RWPE1 (cell line): ENCODE measurements at regions not wholly inside any gene's neighbourhood (a gene's known extent, or its start where the extent isn't known, plus 50 kb on each side); places are given as distances from the start of the nearest gene placed in this dataset.
A peak's percentile ranks its signal among the peaks of the same experiment; 100 is the strongest.

Source experiments
- CTCF ChIA-PET: fragments of 350-600 bp; sonication (Branson Sonifier 250); formaldehyde crosslinking; extraction: SDS; loops from one replicate; lab custom pipeline; 2021; lab: Yijun Ruan, JAX
- POLR2A ChIA-PET: fragments of 400-600 bp; formaldehyde crosslinking; extraction: SDS; loops from one replicate; lab custom pipeline; 2020; ENCODE audit warnings: antibody characterized with exemption; ENCODE audit not compliant: low non-redundant PET; lab: Yijun Ruan, JAX
- DNase-seq: peaks from one replicate; pipeline ENCODE4 v3.0.0; 2012; ENCODE audit warnings: low spot score
- H3K27ac ChIP-seq: fragments of 450-650 bp; 2 replicates; pipeline ENCODE4 v1.5.1; 2017
- CTCF ChIP-seq: fragments of 450-650 bp; conservative IDR thresholded peaks from 2 replicates; pipeline ENCODE4 v1.5.1; 2017; ENCODE audit warnings: low read depth, mild to moderate bottlenecking

- ChIA-PET CTCF (no interaction called here), POLR2A (no interaction called here)
- no peak for DNase-seq
- H3K27ac ChIP-seq = no peak overlapping the region
- no peak for TF ChIP-seq CTCF
Observed at GRCh38 chr5:167241436-167242067, 1049.9 kb upstream of the WWC1 start.

GRCh38 chr5:167242701-167243100 lies 1048.7 kb upstream of the WWC1 start:
- POLR2A ChIA-PET = no interaction called here

GRCh38 chr5:167243463-167243862 lies 1048.0 kb upstream of the WWC1 start:
- POLR2A ChIA-PET = no interaction called here
- CTCF ChIA-PET = interaction anchor here (0.6 to 0.7 kb wide), 2 partner anchors 340 to 752 kb away, joined by 3 read pairs; no protein-coding TSS in a partner anchor

More at GRCh38 chr5:167242701-167243100, 1048.7 kb upstream of the WWC1 start:
- TF ChIP-seq CTCF = no peak
- no peak overlapping the region for H3K27ac ChIP-seq
- CTCF ChIA-PET = no interaction called here
- DNase-seq = no peak

GRCh38 chr5:167244583-167244982 lies 1046.9 kb upstream of the WWC1 start:
- TF ChIP-seq CTCF = no peak
- DNase-seq = no peak
- POLR2A ChIA-PET = no interaction called here
- no peak overlapping the region for H3K27ac ChIP-seq
- CTCF ChIA-PET = interaction anchor here (0.5 to 0.9 kb wide), 4 partner anchors 10 to 858 kb away, joined by 3 to 6 read pairs (median 4); no protein-coding TSS in a partner anchor

More at GRCh38 chr5:167243463-167243862, 1048.0 kb upstream of the WWC1 start:
- DNase-seq = no peak
- TF ChIP-seq CTCF = no peak
- H3K27ac ChIP-seq = no peak overlapping the region

- TF ChIP-seq CTCF = no peak
- ChIA-PET CTCF (interaction anchor here (0.9 kb wide), 1 partner anchor 11 kb away, joined by 4 read pairs; no protein-coding TSS in a partner anchor), POLR2A (no interaction called here)
- DNase-seq = peak; percentile 17
- no peak overlapping the region for H3K27ac ChIP-seq
Observed at GRCh38 chr5:167245868-167246267, 1045.6 kb upstream of the WWC1 start.

GRCh38 chr5:167247816-167248215 lies 1043.6 kb upstream of the WWC1 start:
- H3K27ac ChIP-seq = no peak overlapping the region
- ChIA-PET POLR2A (no interaction called here), CTCF (interaction anchor here (0.6 kb wide), 1 partner anchor 685 kb away, joined by 3 read pairs; no protein-coding TSS in a partner anchor)
- DNase-seq = no peak
- TF ChIP-seq CTCF = no peak
